ENCODE measurements at regions not wholly inside any gene's neighbourhood (a gene's known extent, or its start where the extent isn't known, plus 50 kb on each side); places are given as distances from the start of the nearest gene placed in this dataset.
A peak's percentile ranks its signal among the peaks of the same experiment; 100 is the strongest.

DNA sequence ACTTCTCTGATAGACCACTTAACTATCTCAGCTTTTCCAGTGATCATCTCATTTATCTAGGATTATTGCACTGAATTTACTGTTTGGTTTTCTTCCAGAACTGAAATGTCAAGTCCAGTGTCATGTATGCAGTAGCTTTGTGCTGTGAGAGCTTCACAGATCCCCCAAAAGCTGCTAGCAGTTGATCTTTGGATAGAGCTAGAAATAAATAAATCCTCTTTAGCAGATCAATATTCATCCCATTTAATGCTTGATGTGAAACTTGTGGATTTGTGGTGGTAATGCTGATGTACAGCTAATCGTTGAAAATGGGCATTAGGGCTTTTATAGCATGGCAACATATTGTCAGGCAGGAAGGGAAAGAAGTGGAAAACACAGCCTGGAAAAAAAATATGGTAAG lies 509.6 kb upstream of the FAM241A start:
- DNase-seq (ENCODE audit: low read depth in 2 of 3, low spot score in 2 of 3): no peak

GRCh38 chr4:111636961-111637585 lies 508.2 kb upstream of the FAM241A start:
- DNase-seq (ENCODE audit: low read depth in 2 of 3, low spot score in 2 of 3): no peak

DNA sequence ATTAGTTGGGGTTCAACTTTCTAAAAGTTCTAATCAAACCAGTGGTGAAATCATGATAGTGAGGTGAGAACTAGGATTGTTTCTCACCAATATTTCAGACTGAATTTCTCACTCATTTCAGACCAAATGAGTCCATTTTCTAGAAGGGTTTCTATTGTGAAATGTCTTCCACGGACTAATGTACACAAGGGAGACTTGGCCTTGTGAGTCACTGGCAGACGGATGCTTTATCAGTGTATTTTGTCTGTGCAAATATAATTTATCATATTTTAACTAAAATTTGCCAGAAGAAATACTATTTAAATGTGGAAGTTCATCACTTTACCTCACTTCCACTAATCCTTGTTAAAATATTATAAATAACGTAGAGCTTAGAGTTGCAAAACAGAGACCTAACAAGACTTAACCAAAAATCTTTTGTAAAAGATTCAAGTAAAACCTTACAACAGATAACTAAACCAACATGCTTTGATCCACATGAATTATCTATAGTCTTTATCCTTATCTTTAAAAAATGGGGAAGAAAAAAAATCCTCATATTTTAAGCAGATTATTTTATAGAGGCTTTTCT lies 506.0 kb upstream of the FAM241A start:
- no peak for DNase-seq (ENCODE audit: low read depth in 2 of 3, low spot score in 2 of 3)

DNA sequence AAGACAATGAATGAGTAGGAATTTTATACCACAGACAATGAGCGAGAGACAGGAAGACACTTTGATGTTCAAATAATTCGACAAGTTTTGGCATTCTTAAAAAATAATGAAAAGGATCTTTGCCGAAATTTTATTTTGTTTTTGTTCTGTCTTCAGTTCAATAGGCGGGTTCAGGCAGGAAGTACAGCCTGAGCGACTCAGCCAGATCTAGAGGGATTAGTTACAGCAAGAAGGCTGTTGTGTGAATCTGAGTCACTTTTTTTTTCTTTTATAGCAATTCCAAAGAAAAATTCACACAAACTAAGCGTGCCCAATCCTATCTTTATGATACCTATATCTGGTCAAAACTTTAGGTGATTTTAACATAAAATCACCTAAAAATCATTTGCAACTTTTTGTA lies 505.4 kb upstream of the FAM241A start:
- DNase-seq (ENCODE audit: low read depth in 2 of 3, low spot score in 2 of 3): no peak

DNA sequence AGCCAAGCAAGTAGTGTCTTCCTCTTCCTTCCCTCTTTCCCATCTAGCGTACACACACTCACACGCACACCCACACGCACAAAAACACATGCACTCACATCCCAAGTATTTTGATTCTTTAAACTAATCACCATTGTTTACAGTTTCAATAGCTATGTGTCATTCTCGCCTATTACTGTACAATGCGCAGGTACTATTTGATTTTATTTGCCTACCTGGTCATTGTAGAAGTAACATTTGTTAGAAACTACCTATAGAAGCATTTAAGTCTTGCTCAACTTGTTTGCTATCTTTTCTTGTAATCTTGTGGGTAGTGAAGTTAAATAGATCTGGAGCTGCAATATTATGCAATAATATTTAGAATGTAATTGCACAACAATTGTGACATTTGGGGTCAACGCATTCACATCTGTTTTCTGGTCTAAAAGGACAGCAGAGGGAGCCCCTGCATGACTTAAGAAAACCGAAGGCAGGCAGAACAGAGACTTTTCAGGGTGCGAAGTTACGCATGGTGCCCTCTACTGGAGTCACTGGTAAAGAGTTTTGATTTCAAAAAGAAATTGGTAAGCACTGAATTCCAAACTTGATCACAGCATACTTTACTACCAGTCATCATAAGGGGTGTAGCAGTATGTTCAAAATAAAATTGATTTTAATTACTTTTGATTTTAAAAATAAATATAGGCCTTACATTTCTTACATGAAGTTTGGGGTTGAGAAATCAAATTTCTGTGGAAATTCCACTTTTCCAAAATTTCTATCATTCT lies 503.3 kb upstream of the FAM241A start:
- peak in 2 of 3 donors; percentile 82 to 92 for DNase-seq (ENCODE audit: low read depth in 2 of 3, low spot score in 2 of 3)

DNA sequence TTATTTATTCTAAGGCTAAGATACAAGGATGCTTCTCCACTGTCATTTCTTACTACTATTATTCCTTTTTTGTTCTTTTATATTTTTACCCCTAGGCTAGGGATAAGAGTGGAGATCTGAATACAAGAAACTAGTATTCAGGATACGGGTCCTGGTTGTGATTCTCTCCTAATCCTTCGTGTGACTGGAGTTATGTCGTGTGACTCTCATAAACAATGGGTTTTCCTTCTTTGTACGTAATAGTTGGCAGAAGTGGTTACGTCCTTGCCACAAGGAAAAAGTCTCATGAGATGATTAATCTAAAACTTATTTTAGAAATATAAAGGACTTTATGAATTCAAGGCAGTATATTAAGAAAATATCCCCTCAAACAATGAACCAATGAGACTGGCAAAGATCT lies 497.2 kb upstream of the FAM241A start:
- no peak for DNase-seq (ENCODE audit: low read depth in 2 of 3, low spot score in 2 of 3)

DNA sequence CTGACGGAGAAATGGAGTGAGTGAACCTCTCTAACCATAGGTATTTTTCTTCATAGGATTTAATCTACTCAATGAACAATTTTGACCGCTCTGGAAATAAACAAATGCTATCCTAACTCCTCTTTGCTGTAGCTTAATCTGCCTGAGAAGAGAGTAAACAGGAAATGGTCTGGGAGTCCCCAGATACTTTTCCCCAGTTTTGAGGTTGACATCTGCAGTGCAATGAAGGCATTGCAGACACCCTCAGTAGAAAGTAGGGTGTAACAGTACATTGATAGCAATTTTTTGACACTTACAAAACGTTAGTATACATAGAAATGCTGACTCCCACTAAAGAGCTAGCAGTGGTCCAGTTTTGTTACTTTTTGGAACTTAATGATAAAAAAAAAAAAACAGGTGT lies 495.9 kb upstream of the FAM241A start:
- no peak for DNase-seq (ENCODE audit: low read depth in 2 of 3, low spot score in 2 of 3)

GRCh38 chr4:111650146-111650545 lies 495.1 kb upstream of the FAM241A start:
- DNase-seq (ENCODE audit: low read depth in 2 of 3, low spot score in 2 of 3): no peak

- DNase-seq (ENCODE audit: low read depth in 2 of 3, low spot score in 2 of 3): no peak
These were observed 494.6 kb upstream of the FAM241A start for GRCh38 chr4:111650674-111651086.

DNA sequence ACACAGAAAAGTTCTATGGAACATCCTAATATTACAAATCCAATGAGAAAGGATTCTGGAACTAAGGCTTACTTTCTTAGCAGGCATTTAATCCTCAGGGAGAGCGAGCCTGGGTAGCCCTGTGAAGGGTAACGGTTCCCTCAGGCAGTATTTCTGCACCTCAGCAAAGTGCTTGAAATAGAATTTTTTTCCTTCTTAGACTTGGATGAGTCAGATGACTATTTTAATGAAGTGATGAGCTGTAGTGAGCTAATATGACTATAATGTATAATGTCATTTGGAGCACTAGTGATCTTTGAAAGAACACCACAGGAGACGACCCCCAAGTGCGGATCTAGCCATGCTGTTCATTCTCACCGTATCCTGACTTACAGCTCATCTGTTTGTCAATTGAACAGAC lies 493.0 kb upstream of the FAM241A start:
- DNase-seq (ENCODE audit: low read depth in 2 of 3, low spot score in 2 of 3): no peak

DNA sequence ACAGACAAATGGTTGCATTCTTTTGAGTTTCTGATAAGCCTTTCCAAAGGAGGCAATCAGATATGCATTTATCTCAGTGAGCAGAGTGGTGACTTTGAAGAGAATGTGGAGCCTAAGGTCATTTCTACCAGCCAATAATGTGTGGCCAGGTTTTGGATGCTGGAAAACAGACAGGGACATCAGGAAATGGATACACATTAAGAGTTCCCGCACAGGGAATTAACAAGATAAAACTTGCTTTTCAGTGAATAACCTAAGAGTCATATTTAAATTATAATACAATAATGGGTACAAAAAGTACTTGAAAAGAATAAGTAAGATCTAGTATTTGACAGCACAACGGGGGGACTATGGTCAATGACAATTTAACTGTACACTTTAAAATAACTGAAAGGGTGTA lies 492.3 kb upstream of the FAM241A start:
- no peak for DNase-seq (ENCODE audit: low read depth in 2 of 3, low spot score in 2 of 3)

DNA sequence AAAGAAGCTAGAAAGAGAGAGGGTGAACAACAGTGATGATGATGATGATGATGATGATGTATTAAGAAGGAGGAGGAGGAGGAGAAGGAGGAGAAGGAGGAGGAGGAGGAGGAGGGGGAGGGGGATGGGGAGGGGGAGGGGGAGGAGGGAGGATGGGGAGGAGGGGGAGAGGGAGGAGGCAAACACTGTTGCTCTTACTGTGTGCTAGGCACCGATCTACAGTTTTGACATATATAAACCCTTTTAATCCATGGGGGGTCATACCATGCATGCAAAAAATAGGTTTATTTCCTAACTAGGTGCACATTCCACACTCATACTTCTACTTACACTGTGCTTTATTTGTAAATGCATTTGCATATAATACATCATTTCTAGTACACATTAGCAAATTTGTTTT lies 482.8 kb upstream of the FAM241A start:
- no peak for DNase-seq (ENCODE audit: low read depth in 2 of 3, low spot score in 2 of 3)

DNA sequence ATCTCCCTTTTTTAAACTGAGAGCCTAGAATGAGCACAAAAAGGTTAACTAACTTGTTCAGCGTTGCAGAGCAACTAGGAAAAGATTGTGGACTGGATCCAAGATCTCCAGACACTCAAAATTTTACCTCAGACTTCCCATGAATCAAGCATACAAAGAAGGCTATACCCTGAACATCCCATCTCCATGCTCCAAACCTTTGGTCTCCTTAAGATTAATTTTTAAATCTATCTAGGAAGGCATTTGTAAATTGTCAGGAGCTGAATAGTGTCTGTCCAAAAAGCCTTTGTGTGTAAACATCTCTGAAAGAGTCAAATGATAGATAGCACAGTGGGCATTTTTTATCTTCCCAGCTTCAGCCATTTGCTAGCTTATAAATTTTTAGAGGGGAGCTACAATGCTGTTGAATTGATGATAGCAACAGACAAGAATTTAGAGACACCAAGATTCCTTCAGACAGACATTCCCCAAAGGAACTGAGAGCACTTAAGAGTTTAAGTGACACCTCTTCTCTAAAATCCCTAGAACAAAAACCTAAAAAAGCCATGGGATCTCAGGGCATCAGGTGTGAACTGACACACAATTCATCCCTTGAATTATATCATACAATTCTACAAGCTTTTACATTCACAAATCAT lies 480.8 kb upstream of the FAM241A start:
- no peak for DNase-seq (ENCODE audit: low read depth in 2 of 3, low spot score in 2 of 3)

GRCh38 chr4:111666826-111667360 lies 478.4 kb upstream of the FAM241A start:
- DNase-seq (ENCODE audit: low read depth in 2 of 3, low spot score in 2 of 3): no peak

DNA sequence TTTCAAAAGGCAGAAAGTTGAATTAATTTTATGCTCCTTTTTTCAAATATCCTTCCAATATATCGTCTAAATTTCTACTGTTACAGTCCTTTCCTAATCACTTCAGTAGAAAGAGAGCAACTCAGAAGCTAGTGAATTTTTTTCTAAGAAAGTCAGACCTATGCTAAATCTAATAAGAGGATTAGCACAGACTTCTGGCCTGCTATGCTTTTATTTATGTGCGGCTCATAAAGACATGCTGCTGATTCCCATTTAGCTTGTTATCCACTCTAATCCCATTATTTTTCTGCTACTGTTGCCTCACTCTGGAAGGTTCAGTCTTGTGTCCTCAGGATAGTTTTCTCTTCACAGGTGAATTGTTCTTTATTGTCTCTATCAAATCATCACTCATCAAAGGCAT lies 473.5 kb upstream of the FAM241A start:
- no peak for DNase-seq (ENCODE audit: low read depth in 2 of 3, low spot score in 2 of 3)

GRCh38 chr4:111675746-111676145 lies 469.5 kb upstream of the FAM241A start:
- no peak for DNase-seq (ENCODE audit: low read depth in 2 of 3, low spot score in 2 of 3)

GRCh38 chr4:111676533-111676932 lies 468.7 kb upstream of the FAM241A start:
- DNase-seq (ENCODE audit: low read depth in 2 of 3, low spot score in 2 of 3): no peak

DNA sequence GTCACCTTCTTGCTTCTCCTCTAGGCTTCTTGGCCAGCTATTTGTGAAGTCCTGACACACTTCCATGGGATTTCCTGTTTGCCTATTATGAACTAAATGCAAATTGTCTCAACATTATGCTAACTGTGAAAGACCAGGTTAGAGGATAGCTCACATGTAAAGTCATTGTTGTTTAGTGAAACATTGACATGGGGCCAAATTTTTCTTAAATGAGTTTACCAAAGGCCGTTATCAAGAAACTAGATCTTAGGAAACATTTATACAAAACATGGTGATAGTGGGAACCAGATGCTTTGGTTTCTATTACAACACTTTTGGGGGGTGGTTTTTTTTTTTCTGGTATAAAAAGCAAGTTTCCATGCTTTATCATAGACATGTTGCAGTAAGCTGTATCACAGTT lies 466.8 kb upstream of the FAM241A start:
- DNase-seq (ENCODE audit: low read depth in 2 of 3, low spot score in 2 of 3): no peak

DNA sequence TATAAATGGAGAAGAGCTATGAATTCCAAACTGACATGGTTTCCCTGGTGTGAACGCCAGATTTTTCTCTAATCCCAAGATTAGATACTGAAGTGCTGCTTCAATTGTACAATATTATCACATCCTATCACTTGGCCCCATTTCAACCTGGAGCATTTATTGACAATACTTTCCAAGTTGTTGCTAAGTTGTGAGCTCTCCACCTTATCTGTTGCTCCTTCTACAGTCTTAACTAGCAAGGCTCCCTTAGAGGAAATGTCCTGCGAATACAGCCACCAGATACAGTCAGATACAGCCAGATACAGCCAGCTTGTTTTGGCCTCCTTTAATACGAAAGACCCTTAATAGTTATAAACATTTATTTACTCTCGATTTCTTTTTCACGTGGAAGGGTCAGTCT lies 466.3 kb upstream of the FAM241A start:
- DNase-seq (ENCODE audit: low read depth in 2 of 3, low spot score in 2 of 3): no peak

DNA sequence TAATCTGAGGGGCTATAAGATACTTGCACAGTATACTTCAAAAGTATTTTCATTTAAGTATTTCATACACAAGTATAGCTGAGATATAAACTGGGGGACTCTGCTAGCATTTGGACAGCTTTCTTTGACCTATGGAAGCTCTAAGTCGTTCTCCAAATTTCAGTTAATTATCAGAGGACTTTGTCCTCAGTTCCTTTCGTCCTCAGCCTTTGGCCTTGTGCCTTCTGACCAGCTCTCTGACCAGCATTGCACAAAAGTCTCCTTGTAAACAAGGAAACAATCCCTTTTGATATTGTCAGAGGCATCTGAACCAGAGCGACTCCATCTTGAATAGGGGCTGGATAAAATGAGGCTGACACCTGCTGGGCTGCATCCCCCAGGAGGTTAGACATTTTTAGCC lies 464.0 kb upstream of the FAM241A start:
- no peak for DNase-seq (ENCODE audit: low read depth in 2 of 3, low spot score in 2 of 3)

- no peak for DNase-seq (ENCODE audit: low read depth in 2 of 3, low spot score in 2 of 3)
These were observed 463.5 kb upstream of the FAM241A start for GRCh38 chr4:111681751-111682150.

- no peak for DNase-seq (ENCODE audit: low read depth in 2 of 3, low spot score in 2 of 3)
These were observed 460.0 kb upstream of the FAM241A start for GRCh38 chr4:111685205-111685604.

All from hematopoietic multipotent progenitor cell (in vitro differentiated cells).